H1 (cell line): ENCODE measurements at regions not wholly inside any gene's neighbourhood (a gene's known extent, or its start where the extent isn't known, plus 50 kb on each side); places are given as distances from the start of the nearest gene placed in this dataset.

ENCODE experiments used
- CTCF ChIA-PET: fragments of 300-600 bp; sonication (Branson Sonifier 250); formaldehyde crosslinking; loops from one replicate; lab custom pipeline; 2021; ENCODE audit not compliant: partially characterized antibody; lab: Charles Lee
- POLR2A ChIA-PET: fragments of 300-600 bp; sonication (Branson Sonifier 250); formaldehyde crosslinking; loops from one replicate; lab custom pipeline; 2021; ENCODE audit warnings: inconsistent platforms; ENCODE audit not compliant: partially characterized antibody; lab: Charles Lee
- DNase-seq, 2 experiments: peaks; one replicate each; pipeline versions ENCODE4 v3.0.0 to v3.0.0-alpha.2; 2010 to 2022; ENCODE audit warnings: low spot score in 2 of 2, low read depth in 1 of 2, mixed read lengths in 1 of 2
- FAIRE-seq: peaks from 2 replicates; lab custom pipeline; 2011; peaks lifted over from hg19 to GRCh38; lab: Jason Lieb, UNC
- H2AFZ ChIP-seq: 2 replicates; pipeline ENCODE4 v1.8.1; 2012; ENCODE audit warnings: low read length, inconsistent platforms
- H2AK5ac ChIP-seq: 2 replicates; pipeline ENCODE4 v1.6.1; 2013; ENCODE audit warnings: low read depth, low read length
- H2BK120ac ChIP-seq: replicated peaks from 2 replicates; pipeline ENCODE3; 2013; ENCODE audit warnings: low read depth, low read length, inconsistent platforms
- H2BK12ac ChIP-seq: 2 replicates; pipeline ENCODE4 v1.6.1; 2013; ENCODE audit warnings: low read depth, low read length
- H2BK15ac ChIP-seq: 2 replicates; pipeline ENCODE4 v1.6.1; 2013; ENCODE audit warnings: low read length
- H2BK20ac ChIP-seq: 2 replicates; pipeline ENCODE4 v1.6.1; 2013; ENCODE audit warnings: low read length
- H2BK5ac ChIP-seq: 2 replicates; pipeline ENCODE4 v1.6.1; 2013; ENCODE audit warnings: low read depth, low read length
- H3K14ac ChIP-seq: 2 replicates; pipeline ENCODE4 v1.6.1; 2013; ENCODE audit warnings: inconsistent platforms; ENCODE audit not compliant: insufficient read length
- H3K18ac ChIP-seq: 2 replicates; pipeline ENCODE4 v1.6.1; 2013; ENCODE audit warnings: low read length; ENCODE audit errors: extremely low read depth
- H3K23ac ChIP-seq: 2 replicates; pipeline ENCODE4 v1.6.1; 2013; ENCODE audit warnings: inconsistent platforms; ENCODE audit not compliant: insufficient read length
- H3K23me2 ChIP-seq: 2 replicates; pipeline ENCODE4 v1.6.1; 2013; ENCODE audit warnings: low read depth, low read length
- H3K27ac ChIP-seq: 2 replicates; pipeline ENCODE4 v1.6.1; 2011; ENCODE audit warnings: low read depth, low read length, inconsistent platforms
- H3K27me3 ChIP-seq, 4 experiments: replicated peaks in 1 of 4; 1 replicate in 1 of 4; 2 replicates in 3 of 4; pipeline versions ENCODE4 v1.6.1 to v1.8.1; 2011 to 2013; ENCODE audit warnings: low read length in 3 of 4, mild to moderate bottlenecking in 3 of 4, inconsistent platforms in 2 of 4, mixed read lengths in 2 of 4, moderate library complexity in 1 of 4; ENCODE audit not compliant: control insufficient read depth in 3 of 4, insufficient read depth in 3 of 4; ENCODE audit errors: extremely low read depth in 1 of 4
- H3K36me3 ChIP-seq, 4 experiments: 2 replicates each; pipeline versions ENCODE4 v1.6.1 to v1.8.1; 2011 to 2013; ENCODE audit warnings: mild to moderate bottlenecking in 4 of 4, low read length in 3 of 4, moderate library complexity in 2 of 4, control low read depth in 1 of 4, inconsistent platforms in 1 of 4; ENCODE audit not compliant: insufficient read depth in 4 of 4, control insufficient read depth in 2 of 4
- H3K4ac ChIP-seq: replicated peaks from 2 replicates; pipeline ENCODE3; 2013; ENCODE audit warnings: low read length, low read depth, mixed read lengths, inconsistent platforms; ENCODE audit not compliant: insufficient read length
- H3K4me1 ChIP-seq, 4 experiments: replicated peaks in 1 of 4; 1 replicate in 1 of 4; 2 replicates in 3 of 4; pipeline versions ENCODE4 v1.6.1 to v1.8.1; 2011 to 2013; ENCODE audit warnings: low read length in 3 of 4, inconsistent platforms in 2 of 4, mixed read lengths in 1 of 4; ENCODE audit not compliant: insufficient read depth in 4 of 4, control insufficient read depth in 3 of 4
- H3K4me2 ChIP-seq, 2 experiments: 2 replicates each; pipeline versions ENCODE4 v1.6.1 to v1.8.1; 2011 to 2013; ENCODE audit warnings: low read depth in 2 of 2, low read length in 2 of 2, control low read depth in 1 of 2, inconsistent platforms in 1 of 2, mild to moderate bottlenecking in 1 of 2; ENCODE audit not compliant: insufficient read depth in 1 of 2
- H3K4me3 ChIP-seq, 4 experiments: fragments of 200-600, 300-600 bp in 1 of 4; sonication (generic), shearing (Covaris generic), sonication (Bioruptor Twin) in 1 of 4; 2 replicates each; pipeline versions ENCODE4 v1.5.1 to v1.8.1; 2011 to 2016; ENCODE audit warnings: low read length in 4 of 4, low read depth in 3 of 4, control low read depth in 2 of 4, inconsistent platforms in 2 of 4, mild to moderate bottlenecking in 2 of 4, mixed read lengths in 1 of 4, moderate library complexity in 1 of 4; ENCODE audit not compliant: insufficient read depth in 2 of 4; ENCODE audit errors: extremely low read depth in 1 of 4
- H3K56ac ChIP-seq: replicated peaks from 2 replicates; pipeline ENCODE3; 2013; ENCODE audit warnings: low read depth, mild to moderate bottlenecking, mixed read lengths, low read length, inconsistent platforms; ENCODE audit not compliant: insufficient read length
- H3K79me1 ChIP-seq: 2 replicates; pipeline ENCODE4 v1.6.1; 2013; ENCODE audit warnings: low read depth, low read length, control low read depth
- H3K79me2 ChIP-seq, 2 experiments: 2 replicates each; pipeline versions ENCODE4 v1.6.1 to v1.8.1; 2012 to 2013; ENCODE audit warnings: low read length in 2 of 2, mild to moderate bottlenecking in 2 of 2, inconsistent platforms in 1 of 2; ENCODE audit not compliant: insufficient read depth in 2 of 2, control insufficient read depth in 1 of 2
- H3K9ac ChIP-seq, 4 experiments: replicated peaks in 1 of 4; 1 replicate in 1 of 4; 2 replicates in 3 of 4; pipeline versions ENCODE4 v1.6.1 to v1.8.1; 2011 to 2013; ENCODE audit warnings: low read depth in 3 of 4, low read length in 3 of 4, control low read depth in 2 of 4, mild to moderate bottlenecking in 2 of 4, moderate library complexity in 2 of 4, inconsistent platforms in 1 of 4; ENCODE audit errors: extremely low read depth in 1 of 4
- H3K9me3 ChIP-seq, 2 experiments: 2 replicates each; pipeline versions ENCODE4 v1.6.1 to v1.8.1; 2012 to 2013; ENCODE audit warnings: mild to moderate bottlenecking in 2 of 2, moderate library complexity in 2 of 2, control low read depth in 1 of 2, inconsistent platforms in 1 of 2, low read depth in 1 of 2, low read length in 1 of 2, mixed read lengths in 1 of 2; ENCODE audit not compliant: insufficient read depth in 2 of 2
- H4K20me1 ChIP-seq, 2 experiments: replicated peaks in 1 of 2; 2 replicates each; pipeline versions ENCODE3 to v1.8.1; 2011 to 2013; ENCODE audit warnings: inconsistent platforms in 2 of 2, low read length in 2 of 2, mild to moderate bottlenecking in 1 of 2; ENCODE audit not compliant: insufficient read depth in 2 of 2, control insufficient read depth in 1 of 2
- H4K5ac ChIP-seq: 2 replicates; pipeline ENCODE4 v1.6.1; 2013; ENCODE audit warnings: low read length, low read depth, mixed read lengths, inconsistent platforms; ENCODE audit not compliant: insufficient read length
- H4K8ac ChIP-seq: 2 replicates; pipeline ENCODE4 v1.8.0; 2013; ENCODE audit warnings: mild to moderate bottlenecking, moderate library complexity, low read length, inconsistent platforms; ENCODE audit not compliant: insufficient read depth; ENCODE audit errors: extremely low read depth
- H4K91ac ChIP-seq: replicated peaks from 2 replicates; pipeline ENCODE3; 2013; ENCODE audit warnings: low read length, mixed read lengths, inconsistent platforms; ENCODE audit not compliant: insufficient read length
- CHD1 ChIP-seq: IDR thresholded peaks from 2 replicates; pipeline ENCODE4 v1.6.1; 2012; ENCODE audit warnings: low read depth, low read length, improper control_type of control experiment
- CREB1 ChIP-seq: IDR thresholded peaks from 2 replicates; pipeline ENCODE4 v1.6.1; 2012; ENCODE audit warnings: inconsistent platforms
- E2F6 ChIP-seq: IDR thresholded peaks from 2 replicates; pipeline ENCODE4 v1.6.1; 2012; ENCODE audit warnings: inconsistent platforms
- GABPA ChIP-seq: IDR thresholded peaks from 2 replicates; pipeline ENCODE4 v1.6.1; 2011; ENCODE audit warnings: mild to moderate bottlenecking, low read length, moderate library complexity, borderline replicate concordance; ENCODE audit not compliant: insufficient read depth
- JUN ChIP-seq: IDR thresholded peaks from 2 replicates; pipeline ENCODE4 v1.6.1; 2011; ENCODE audit warnings: low read depth, mild to moderate bottlenecking, improper control_type of control experiment, low read length
- KDM5A ChIP-seq: fragments of 200-600 bp; IDR thresholded peaks from 2 replicates; pipeline ENCODE4 v1.7.1; 2012; ENCODE audit warnings: mild to moderate bottlenecking, low read length, inconsistent platforms, mixed read lengths
- MAX ChIP-seq: IDR thresholded peaks from 2 replicates; pipeline ENCODE4 v1.6.1; 2012; ENCODE audit warnings: inconsistent platforms
- SRF ChIP-seq: IDR thresholded peaks from 2 replicates; pipeline ENCODE4 v1.6.1; 2011; ENCODE audit warnings: mild to moderate bottlenecking, low read depth, low read length, moderate library complexity
- WGBS, 2 experiments: shearing (Covaris generic) in 1 of 2; methylation state at CpG; one replicate each; pipeline versions ENCODE4 v1.1.6 to v1.1.7; 2013 to 2015; ENCODE audit warnings: low lambda C conversion rate in 2 of 2, mixed read lengths in 2 of 2, inconsistent platforms in 1 of 2, low coverage in 1 of 2, missing lambda C conversion rate in 1 of 2; ENCODE audit not compliant: insufficient replicate concordance in 2 of 2, insufficient coverage in 1 of 2, insufficient read length in 1 of 2; ENCODE audit errors: extremely low coverage in 1 of 2, missing lambda C conversion rate in 1 of 2; 5-methylcytosine and 5-hydroxymethylcytosine counted together
- TF ChIP-seq, protein P1 (sequence below): IDR thresholded peaks from 2 replicates; pipeline ENCODE4 v1.6.1; 2012; ENCODE audit warnings: low read length, inconsistent platforms
- TF ChIP-seq, protein P2 (sequence below), 3 experiments: IDR thresholded peaks; 1 replicate in 2 of 3; 2 replicates in 1 of 3; pipeline versions ENCODE4 v1.5.1 to v1.6.1; 2011; ENCODE audit warnings: low read length in 3 of 3, mild to moderate bottlenecking in 3 of 3, inconsistent platforms in 2 of 3, low read depth in 1 of 3, moderate library complexity in 1 of 3; ENCODE audit not compliant: insufficient read depth in 1 of 3; ENCODE audit errors: control extremely low read depth in 1 of 3

GRCh38 chr12:25644979-25645378 is 91.9 kb upstream of the LMNTD1 start:
- Histone ChIP-seq H4K91ac (no peak overlapping the region), H3K79me1 (no peaks in the 10 kb centered on the region), H4K20me1 (no peaks in the 10 kb centered on the region), H2BK5ac (no peak overlapping the region), H3K14ac (no peak overlapping the region), H3K23ac (no peak overlapping the region), H3K4ac (no peak overlapping the region), H3K56ac (no peak overlapping the region), H4K8ac (no peak overlapping the region), H3K9ac (no peak overlapping the region), H3K23me2 (no peaks in the 10 kb centered on the region), H3K4me3 (no peak overlapping the region), H2AK5ac (no peak overlapping the region), H2BK120ac (no peak overlapping the region), H2BK20ac (no peak overlapping the region), H2AFZ (no peak overlapping the region), H4K5ac (no peak overlapping the region), H3K4me1 (peaks cover 0 to 4% (median 1%) of the 10 kb centered on the region in 4 experiments; a peak in 1 of 7 replicates), H2BK15ac (no peak overlapping the region), H3K9me3 (no peaks in the 10 kb centered on the region), H3K79me2 (no peaks in the 10 kb centered on the region), H2BK12ac (no peak overlapping the region), H3K36me3 (no peaks in the 10 kb centered on the region), H3K27ac (no peak overlapping the region), H3K4me2 (no peak overlapping the region), H3K27me3 (no peaks in the 10 kb centered on the region), H3K18ac (no peak overlapping the region)
- no peak for DNase-seq
- POLR2A ChIA-PET: no interaction called here
- CTCF ChIA-PET: interaction anchor here (0.8 to 1.3 kb wide), 2 partner anchors 9 to 447 kb away, joined by 3 to 5 read pairs; no protein-coding TSS in a partner anchor
- FAIRE-seq: no peak
- 95 to 100% methylated on average over 1 to 3 of the region's 3 CpGs for WGBS, 2 experiments
- TF ChIP-seq GABPA: no peak
- TF ChIP-seq CREB1: no peak
- TF ChIP-seq CHD1: no peak
- TF ChIP-seq MAX: no peak
- TF ChIP-seq JUN: no peak
- no peak for TF ChIP-seq E2F6
- TF ChIP-seq, protein P1, sequence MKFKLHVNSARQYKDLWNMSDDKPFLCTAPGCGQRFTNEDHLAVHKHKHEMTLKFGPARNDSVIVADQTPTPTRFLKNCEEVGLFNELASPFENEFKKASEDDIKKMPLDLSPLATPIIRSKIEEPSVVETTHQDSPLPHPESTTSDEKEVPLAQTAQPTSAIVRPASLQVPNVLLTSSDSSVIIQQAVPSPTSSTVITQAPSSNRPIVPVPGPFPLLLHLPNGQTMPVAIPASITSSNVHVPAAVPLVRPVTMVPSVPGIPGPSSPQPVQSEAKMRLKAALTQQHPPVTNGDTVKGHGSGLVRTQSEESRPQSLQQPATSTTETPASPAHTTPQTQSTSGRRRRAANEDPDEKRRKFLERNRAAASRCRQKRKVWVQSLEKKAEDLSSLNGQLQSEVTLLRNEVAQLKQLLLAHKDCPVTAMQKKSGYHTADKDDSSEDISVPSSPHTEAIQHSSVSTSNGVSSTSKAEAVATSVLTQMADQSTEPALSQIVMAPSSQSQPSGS: no peak
- TF ChIP-seq, protein P2, sequence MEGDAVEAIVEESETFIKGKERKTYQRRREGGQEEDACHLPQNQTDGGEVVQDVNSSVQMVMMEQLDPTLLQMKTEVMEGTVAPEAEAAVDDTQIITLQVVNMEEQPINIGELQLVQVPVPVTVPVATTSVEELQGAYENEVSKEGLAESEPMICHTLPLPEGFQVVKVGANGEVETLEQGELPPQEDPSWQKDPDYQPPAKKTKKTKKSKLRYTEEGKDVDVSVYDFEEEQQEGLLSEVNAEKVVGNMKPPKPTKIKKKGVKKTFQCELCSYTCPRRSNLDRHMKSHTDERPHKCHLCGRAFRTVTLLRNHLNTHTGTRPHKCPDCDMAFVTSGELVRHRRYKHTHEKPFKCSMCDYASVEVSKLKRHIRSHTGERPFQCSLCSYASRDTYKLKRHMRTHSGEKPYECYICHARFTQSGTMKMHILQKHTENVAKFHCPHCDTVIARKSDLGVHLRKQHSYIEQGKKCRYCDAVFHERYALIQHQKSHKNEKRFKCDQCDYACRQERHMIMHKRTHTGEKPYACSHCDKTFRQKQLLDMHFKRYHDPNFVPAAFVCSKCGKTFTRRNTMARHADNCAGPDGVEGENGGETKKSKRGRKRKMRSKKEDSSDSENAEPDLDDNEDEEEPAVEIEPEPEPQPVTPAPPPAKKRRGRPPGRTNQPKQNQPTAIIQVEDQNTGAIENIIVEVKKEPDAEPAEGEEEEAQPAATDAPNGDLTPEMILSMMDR (IDR thresholded peaks at IDR 0.05; ENCODE audit: control extremely low read depth in 1 of 3, insufficient read depth in 1 of 3, low read depth in 1 of 3, low read length in 3 of 3): no peak
- no peak for TF ChIP-seq SRF
- TF ChIP-seq KDM5A: no peak
